Lower leg skin (tissue), 3 donors: ENCODE measurements at regions not wholly inside any gene's neighbourhood (a gene's known extent, or its start where the extent isn't known, plus 50 kb on each side); places are given as distances from the start of the nearest gene placed in this dataset.

Source experiments
- CTCF ChIP-seq, 3 donors: fragments of 450-650 bp; IDR thresholded peaks; one replicate each; pipeline ENCODE4 v1.5.1; 2016; ENCODE audit warnings: antibody characterized with exemption in 3 of 3, mild to moderate bottlenecking in 3 of 3, moderate library complexity in 2 of 3
- POLR2A ChIP-seq, 2 donors: fragments of 450-650 bp; IDR thresholded peaks; one replicate each; pipeline ENCODE4 v1.6.1; 2016 to 2017; ENCODE audit warnings: antibody characterized with exemption in 2 of 2, mild to moderate bottlenecking in 1 of 2, moderate library complexity in 1 of 2

- TF ChIP-seq CTCF (IDR thresholded peaks at IDR 0.05) = no peak
- TF ChIP-seq POLR2A (IDR thresholded peaks at IDR 0.05) = no peak
These were observed 262.0 kb downstream of the SHOX2 start for GRCh38 chr3:157844216-157844615.
